Smooth muscle cell (in vitro differentiated cells): ENCODE measurements at regions not wholly inside any gene's neighbourhood (a gene's known extent, or its start where the extent isn't known, plus 50 kb on each side); places are given as distances from the start of the nearest gene placed in this dataset.

Experiments
- DNase-seq: peaks from one replicate; lab custom pipeline; 2025; ENCODE audit not compliant: unreplicated experiment; lab: John Stamatoyannopoulos, UW
- H2AFZ ChIP-seq: fragments of 200-600 bp; sonication (generic); 2 replicates; pipeline ENCODE4 v1.6.0; 2016; ENCODE audit warnings: antibody characterized with exemption, low read depth, mild to moderate bottlenecking
- H3F3A ChIP-seq: fragments of 200-600 bp; sonication (generic); 2 replicates; pipeline ENCODE4 v1.6.0; 2017; ENCODE audit warnings: antibody characterized with exemption, low read depth
- H3K27ac ChIP-seq: fragments of 200-600 bp; sonication (generic); 2 replicates; pipeline ENCODE4 v1.5.1; 2016; ENCODE audit warnings: low read depth, mild to moderate bottlenecking
- H3K27me3 ChIP-seq: fragments of 200-600 bp; sonication (generic); 2 replicates; pipeline ENCODE4 v1.6.1; 2016; ENCODE audit warnings: low read depth, mild to moderate bottlenecking
- H3K36me3 ChIP-seq: fragments of 200-600 bp; sonication (generic); 2 replicates; pipeline ENCODE4 v1.5.1; 2016; ENCODE audit warnings: low read depth
- H3K4me1 ChIP-seq: fragments of 200-600 bp; sonication (generic); 2 replicates; pipeline ENCODE4 v1.5.1; 2016; ENCODE audit warnings: low read depth
- H3K4me2 ChIP-seq: fragments of 200-600 bp; sonication (generic); 2 replicates; pipeline ENCODE4 v1.6.0; 2016; ENCODE audit warnings: mild to moderate bottlenecking
- H3K4me3 ChIP-seq: fragments of 200-600 bp; sonication (generic); 2 replicates; pipeline ENCODE4 v1.5.1; 2016; ENCODE audit warnings: mild to moderate bottlenecking
- H3K79me2 ChIP-seq: fragments of 200-600 bp; sonication (generic); 2 replicates; pipeline ENCODE4 v1.6.0; 2016; ENCODE audit warnings: low read depth, mild to moderate bottlenecking
- H3K9ac ChIP-seq: fragments of 200-600 bp; sonication (generic); 2 replicates; pipeline ENCODE4 v1.6.0; 2016; ENCODE audit warnings: low read depth
- H3K9me3 ChIP-seq: fragments of 200-600 bp; sonication (generic); replicated peaks from 2 replicates; pipeline ENCODE4 v1.5.1; 2016; ENCODE audit warnings: low read depth
- H4K20me1 ChIP-seq: fragments of 200-600 bp; sonication (generic); 2 replicates; pipeline ENCODE4 v1.6.0; 2016; ENCODE audit warnings: low read depth
- WGBS: methylation state at CpG from one replicate; pipeline ENCODE4 v1.1.7; 2016; ENCODE audit warnings: low lambda C conversion rate; 5-methylcytosine and 5-hydroxymethylcytosine counted together
- TF ChIP-seq, protein P1 (sequence below): fragments of 200-600 bp; sonication (generic); IDR thresholded peaks from 2 replicates; pipeline ENCODE4 v1.5.1; 2017; ENCODE audit warnings: borderline replicate concordance, mild to moderate bottlenecking, antibody characterized with exemption; ENCODE audit not compliant: insufficient read depth, poor library complexity, severe bottlenecking

DNA sequence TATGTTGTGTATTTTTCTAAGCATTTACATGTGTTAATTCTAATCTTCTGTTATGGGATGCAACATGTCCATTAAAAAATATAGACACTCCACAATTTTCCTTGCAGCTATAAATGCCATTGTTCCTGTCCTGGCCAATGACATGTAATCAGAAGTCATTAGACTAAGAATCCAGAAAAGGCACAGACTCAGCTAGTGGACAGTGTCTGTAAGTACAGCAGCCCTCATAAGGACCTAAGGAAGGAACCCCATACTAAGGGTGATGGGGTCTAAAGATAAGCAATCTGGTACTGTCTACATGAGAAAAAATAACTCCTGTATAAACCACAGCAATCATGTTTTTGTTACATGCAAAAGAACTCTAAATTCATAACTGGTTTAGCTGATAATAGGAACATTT, 115.9 kb downstream of the GPR85 start:
- Histone ChIP-seq H4K20me1 (no peaks in the 10 kb centered on the region), H3K9me3 (no peaks in the 10 kb centered on the region), H3F3A (no peaks in the 10 kb centered on the region), H3K27ac (no peak overlapping the region), H3K4me3 (no peak overlapping the region), H3K27me3 (no peaks in the 10 kb centered on the region), H3K4me1 (no peaks in the 10 kb centered on the region), H3K4me2 (no peak overlapping the region), H3K36me3 (no peaks in the 10 kb centered on the region), H3K79me2 (no peaks in the 10 kb centered on the region), H3K9ac (no peak overlapping the region), H2AFZ (no peak overlapping the region)
- TF ChIP-seq, protein P1, sequence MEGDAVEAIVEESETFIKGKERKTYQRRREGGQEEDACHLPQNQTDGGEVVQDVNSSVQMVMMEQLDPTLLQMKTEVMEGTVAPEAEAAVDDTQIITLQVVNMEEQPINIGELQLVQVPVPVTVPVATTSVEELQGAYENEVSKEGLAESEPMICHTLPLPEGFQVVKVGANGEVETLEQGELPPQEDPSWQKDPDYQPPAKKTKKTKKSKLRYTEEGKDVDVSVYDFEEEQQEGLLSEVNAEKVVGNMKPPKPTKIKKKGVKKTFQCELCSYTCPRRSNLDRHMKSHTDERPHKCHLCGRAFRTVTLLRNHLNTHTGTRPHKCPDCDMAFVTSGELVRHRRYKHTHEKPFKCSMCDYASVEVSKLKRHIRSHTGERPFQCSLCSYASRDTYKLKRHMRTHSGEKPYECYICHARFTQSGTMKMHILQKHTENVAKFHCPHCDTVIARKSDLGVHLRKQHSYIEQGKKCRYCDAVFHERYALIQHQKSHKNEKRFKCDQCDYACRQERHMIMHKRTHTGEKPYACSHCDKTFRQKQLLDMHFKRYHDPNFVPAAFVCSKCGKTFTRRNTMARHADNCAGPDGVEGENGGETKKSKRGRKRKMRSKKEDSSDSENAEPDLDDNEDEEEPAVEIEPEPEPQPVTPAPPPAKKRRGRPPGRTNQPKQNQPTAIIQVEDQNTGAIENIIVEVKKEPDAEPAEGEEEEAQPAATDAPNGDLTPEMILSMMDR: no peak
- DNase-seq: no peak

DNA sequence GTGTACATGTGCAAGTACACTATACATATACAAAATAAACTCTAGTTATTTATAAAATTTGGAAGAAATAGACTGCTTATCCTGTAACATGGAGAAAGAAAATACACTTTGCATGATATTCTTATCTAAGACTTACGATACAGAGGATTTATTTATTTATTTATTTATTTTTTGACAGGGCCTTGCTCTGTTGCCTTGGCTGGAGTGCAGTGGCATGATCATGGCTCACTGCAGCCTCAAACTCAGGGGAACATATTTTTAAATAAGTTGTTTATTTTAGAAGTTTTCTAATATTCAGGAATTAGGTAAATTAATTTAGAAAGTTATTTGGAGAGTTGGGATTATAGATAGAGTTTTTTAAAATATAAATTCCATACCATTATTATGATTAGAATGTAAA, 116.7 kb downstream of the GPR85 start:
- no peak overlapping the region for H3K9ac ChIP-seq

DNA sequence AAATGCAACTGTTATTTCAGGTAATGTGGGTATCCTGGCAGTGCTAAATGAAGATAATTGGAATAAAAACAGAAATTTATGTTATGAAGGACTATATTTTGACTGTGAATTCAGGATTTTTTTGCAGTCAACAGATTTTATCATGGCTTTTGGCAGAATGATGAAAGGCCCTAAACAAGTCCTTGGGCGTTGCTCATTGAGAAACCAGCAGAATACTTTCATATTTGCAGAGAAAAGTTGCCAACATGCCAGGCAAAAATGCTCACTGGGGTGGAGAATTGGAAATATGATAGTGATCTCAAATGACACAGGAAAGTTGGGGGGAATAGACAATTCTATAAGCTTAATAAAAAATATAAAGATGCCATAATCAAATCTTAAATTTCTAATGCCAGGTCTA, 121.1 kb downstream of the GPR85 start:
- no peak for DNase-seq

More for the DNA sequence above, 116.7 kb downstream of the GPR85 start:
- Histone ChIP-seq H3K79me2 (no peaks in the 10 kb centered on the region), H4K20me1 (no peaks in the 10 kb centered on the region), H3K27ac (no peak overlapping the region), H3K36me3 (no peaks in the 10 kb centered on the region), H3K9me3 (no peaks in the 10 kb centered on the region), H2AFZ (no peak overlapping the region), H3K27me3 (no peaks in the 10 kb centered on the region), H3K4me2 (no peak overlapping the region), H3K4me1 (no peaks in the 10 kb centered on the region), H3K4me3 (no peak overlapping the region), H3F3A (no peaks in the 10 kb centered on the region)
- WGBS: 98% methylated on average over 1 of the region's 1 CpG
- DNase-seq: no peak
- TF ChIP-seq, protein P1: no peak

DNA sequence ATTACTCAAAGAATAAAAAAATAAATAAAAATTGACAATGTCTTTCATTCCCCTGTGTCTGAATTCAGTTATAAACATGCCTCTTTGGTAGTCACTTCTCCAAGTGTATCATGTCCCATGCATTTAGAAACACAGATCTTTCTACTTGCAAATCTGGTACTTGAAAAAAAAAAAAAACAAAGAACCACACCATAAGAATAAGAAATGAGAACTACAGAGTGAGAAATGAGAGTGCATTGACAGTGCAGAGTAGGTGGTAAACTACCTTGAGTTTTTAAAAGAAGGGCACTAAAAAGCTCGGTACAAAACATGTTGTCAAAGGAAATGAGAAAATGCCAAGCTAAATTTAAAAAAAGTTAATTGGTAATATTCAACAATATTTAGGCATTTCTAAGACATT, 123.0 kb downstream of the GPR85 start:
- DNase-seq: no peak
- H3K36me3 ChIP-seq: no peaks in the 10 kb centered on the region
- H4K20me1 ChIP-seq: no peaks in the 10 kb centered on the region
- H3F3A ChIP-seq: no peaks in the 10 kb centered on the region
- H3K4me2 ChIP-seq: no peak overlapping the region
- H3K4me3 ChIP-seq: no peak overlapping the region
- no peaks in the 10 kb centered on the region for H3K27me3 ChIP-seq
- H3K79me2 ChIP-seq: no peaks in the 10 kb centered on the region
- H3K9ac ChIP-seq: no peak overlapping the region
- no peaks in the 10 kb centered on the region for H3K9me3 ChIP-seq
- TF ChIP-seq, protein P1: no peak
- WGBS: 0% methylated on average over 1 of the region's 1 CpG
- no peaks in the 10 kb centered on the region for H3K4me1 ChIP-seq
- no peak overlapping the region for H3K27ac ChIP-seq
- no peak overlapping the region for H2AFZ ChIP-seq

More for the DNA sequence above, 121.1 kb downstream of the GPR85 start:
- no peaks in the 10 kb centered on the region for H3K36me3 ChIP-seq
- H3K27ac ChIP-seq: no peak overlapping the region
- no peaks in the 10 kb centered on the region for H3K79me2 ChIP-seq
- no peaks in the 10 kb centered on the region for H3K27me3 ChIP-seq
- 77% methylated on average over 1 of the region's 1 CpG for WGBS
- H4K20me1 ChIP-seq: no peaks in the 10 kb centered on the region
- H3F3A ChIP-seq: no peaks in the 10 kb centered on the region
- TF ChIP-seq, protein P1: no peak
- no peak overlapping the region for H3K4me2 ChIP-seq
- no peak overlapping the region for H2AFZ ChIP-seq
- no peak overlapping the region for H3K9ac ChIP-seq
- H3K4me3 ChIP-seq: no peak overlapping the region
- no peaks in the 10 kb centered on the region for H3K9me3 ChIP-seq
- no peaks in the 10 kb centered on the region for H3K4me1 ChIP-seq
